ENCODE measurements at regions not wholly inside any gene's neighbourhood (a gene's known extent, or its start where the extent isn't known, plus 50 kb on each side); places are given as distances from the start of the nearest gene placed in this dataset.

- peaks cover 11% of the 10 kb centered on the region for H3K36me3 Mint-ChIP-seq (ENCODE audit: low read depth)
Measured at GRCh38 chr14:39733741-39734140, 301.5 kb upstream of the FBXO33 start.

GRCh38 chr14:39731912-39732311 is 299.7 kb upstream of the FBXO33 start:
- Mint-ChIP-seq H3K4me1 (peaks cover 6% of the 10 kb centered on the region), H3K36me3 (ENCODE audit: low read depth) (peaks cover 13% of the 10 kb centered on the region), H3K9me3 (no peaks in the 10 kb centered on the region), H3K27me3 (ENCODE audit: low read depth, poor library complexity) (no peaks in the 10 kb centered on the region), H3K27ac (no peak overlapping the region), H3K4me3 (no peak overlapping the region)
- TF ChIP-seq, protein P1, sequence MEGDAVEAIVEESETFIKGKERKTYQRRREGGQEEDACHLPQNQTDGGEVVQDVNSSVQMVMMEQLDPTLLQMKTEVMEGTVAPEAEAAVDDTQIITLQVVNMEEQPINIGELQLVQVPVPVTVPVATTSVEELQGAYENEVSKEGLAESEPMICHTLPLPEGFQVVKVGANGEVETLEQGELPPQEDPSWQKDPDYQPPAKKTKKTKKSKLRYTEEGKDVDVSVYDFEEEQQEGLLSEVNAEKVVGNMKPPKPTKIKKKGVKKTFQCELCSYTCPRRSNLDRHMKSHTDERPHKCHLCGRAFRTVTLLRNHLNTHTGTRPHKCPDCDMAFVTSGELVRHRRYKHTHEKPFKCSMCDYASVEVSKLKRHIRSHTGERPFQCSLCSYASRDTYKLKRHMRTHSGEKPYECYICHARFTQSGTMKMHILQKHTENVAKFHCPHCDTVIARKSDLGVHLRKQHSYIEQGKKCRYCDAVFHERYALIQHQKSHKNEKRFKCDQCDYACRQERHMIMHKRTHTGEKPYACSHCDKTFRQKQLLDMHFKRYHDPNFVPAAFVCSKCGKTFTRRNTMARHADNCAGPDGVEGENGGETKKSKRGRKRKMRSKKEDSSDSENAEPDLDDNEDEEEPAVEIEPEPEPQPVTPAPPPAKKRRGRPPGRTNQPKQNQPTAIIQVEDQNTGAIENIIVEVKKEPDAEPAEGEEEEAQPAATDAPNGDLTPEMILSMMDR (IDR thresholded peaks at IDR 0.05), result no peak
- no peak for DNase-seq

More at GRCh38 chr14:39733741-39734140, 301.5 kb upstream of the FBXO33 start:
- no peaks in the 10 kb centered on the region for H3K27me3 Mint-ChIP-seq (ENCODE audit: low read depth, poor library complexity)
- peaks cover 6% of the 10 kb centered on the region for H3K4me1 Mint-ChIP-seq
- DNase-seq, result no peak
- peaks cover 5% of the 10 kb centered on the region for H3K9me3 Mint-ChIP-seq
- no peak overlapping the region for H3K27ac Mint-ChIP-seq
- TF ChIP-seq, protein P1 (IDR thresholded peaks at IDR 0.05), result no peak
- no peak overlapping the region for H3K4me3 Mint-ChIP-seq

DNA sequence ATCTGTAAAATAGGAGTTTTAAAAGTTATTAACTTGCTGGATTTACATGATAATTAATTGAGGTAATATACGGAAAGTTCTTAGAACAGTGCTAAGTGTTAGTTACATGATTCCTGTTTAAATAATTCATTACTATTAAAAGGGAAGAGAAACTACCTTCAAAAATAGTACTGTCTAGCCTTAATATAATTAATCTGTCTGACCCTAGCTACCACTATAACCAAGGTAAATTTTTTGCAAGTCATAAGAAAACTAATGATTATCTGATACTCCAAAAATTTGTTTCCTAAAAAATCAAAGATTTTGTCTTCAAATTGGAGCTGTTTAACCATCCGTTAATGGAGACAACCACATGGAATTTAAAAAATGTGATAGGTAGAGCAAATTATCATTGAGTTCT is 294.3 kb upstream of the FBXO33 start:
- Mint-ChIP-seq H3K27me3 (ENCODE audit: low read depth, poor library complexity) (peaks cover 4% of the 10 kb centered on the region), H3K36me3 (ENCODE audit: low read depth) (peaks cover 13% of the 10 kb centered on the region), H3K27ac (no peak overlapping the region), H3K9me3 (no peaks in the 10 kb centered on the region), H3K4me3 (no peak overlapping the region), H3K4me1 (no peaks in the 10 kb centered on the region)
- DNase-seq, result no peak
- TF ChIP-seq, protein P1 (IDR thresholded peaks at IDR 0.05), result no peak

GRCh38 chr14:39722547-39723273 is 290.5 kb upstream of the FBXO33 start:
- Mint-ChIP-seq H3K4me3 (no peak overlapping the region), H3K27me3 (ENCODE audit: low read depth, poor library complexity) (peaks cover 4% of the 10 kb centered on the region), H3K9me3 (no peaks in the 10 kb centered on the region), H3K36me3 (ENCODE audit: low read depth) (no peaks in the 10 kb centered on the region), H3K27ac (no peak overlapping the region), H3K4me1 (no peaks in the 10 kb centered on the region)
- TF ChIP-seq, protein P1 (IDR thresholded peaks at IDR 0.05), result no peak
- no peak for DNase-seq

DNA sequence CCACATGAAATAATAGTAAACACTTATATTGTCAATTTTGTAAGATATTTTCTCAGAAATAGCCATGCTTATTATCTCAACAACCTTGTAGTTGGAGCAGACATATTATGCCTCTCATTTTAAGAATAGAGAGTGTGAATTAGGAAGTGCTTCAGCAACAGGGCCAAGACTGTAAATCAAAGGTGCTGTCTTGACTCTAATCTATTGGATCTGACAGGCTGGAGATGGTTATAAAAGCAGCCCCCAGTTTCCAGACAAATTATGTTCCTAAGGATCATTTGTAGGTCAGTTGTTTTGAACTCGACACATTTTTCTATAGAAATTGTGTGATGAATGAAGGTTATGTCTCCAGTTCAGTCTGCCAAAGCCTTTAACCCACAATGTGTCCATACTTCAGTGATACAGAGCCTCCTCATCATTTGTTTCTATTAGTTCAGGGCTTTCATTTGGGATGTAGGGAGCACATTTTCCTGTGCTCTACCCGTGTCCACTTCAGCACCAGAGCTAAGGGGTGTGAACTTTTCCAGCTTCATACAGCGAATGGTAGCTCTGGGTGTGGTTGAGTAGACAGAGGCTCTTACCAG is 284.8 kb upstream of the FBXO33 start:
- Mint-ChIP-seq H3K4me1 (peaks cover 7% of the 10 kb centered on the region), H3K4me3 (no peak overlapping the region), H3K27ac (no peak overlapping the region), H3K9me3 (no peaks in the 10 kb centered on the region), H3K27me3 (ENCODE audit: low read depth, poor library complexity) (peaks cover under 1% of the 10 kb centered on the region), H3K36me3 (ENCODE audit: low read depth) (no peaks in the 10 kb centered on the region)
- no peak for DNase-seq
- TF ChIP-seq, protein P1 (IDR thresholded peaks at IDR 0.05), result no peak
